GM12878 (cell line): ENCODE measurements at regions not wholly inside any gene's neighbourhood (a gene's known extent, or its start where the extent isn't known, plus 50 kb on each side); places are given as distances from the start of the nearest gene placed in this dataset.

ENCODE experiments used
- ATAC-seq: fragments of 200-7000 bp; cut with Tn5 transposase; 3 replicates; pipeline ENCODE4 v1.9.1; 2020; ENCODE audit warnings: mild to moderate bottlenecking, moderate library complexity
- BruUV-seq: library from RNA; stranded (reverse); fragments of 400-500 nt; replicated peaks from 2 replicates; lab custom pipeline; 2021; lab: Mats Ljungman, UMichigan
- CTCF ChIA-PET: fragments of 300-600 bp; sonication (Branson Sonifier 250); formaldehyde crosslinking; extraction: SDS; loops from one replicate; lab custom pipeline; 2021; ENCODE audit warnings: inconsistent platforms; lab: Yijun Ruan, JAX
- POLR2A ChIA-PET: fragments of 350-600 bp; formaldehyde crosslinking; extraction: SDS; loops from one replicate; lab custom pipeline; 2021; ENCODE audit warnings: inconsistent platforms; lab: Charles Lee
- RAD21 ChIA-PET: fragments of 300-600 bp; sonication (Branson Sonifier 250); formaldehyde crosslinking; loops from one replicate; lab custom pipeline; 2023; ENCODE audit warnings: antibody characterized with exemption; ENCODE audit not compliant: unreplicated experiment; lab: Charles Lee
- SMC1A ChIA-PET: fragments of 300-600 bp; sonication (Branson Sonifier 250); formaldehyde crosslinking; loops from one replicate; lab custom pipeline; 2023; ENCODE audit not compliant: unreplicated experiment, uncharacterized antibody; lab: Charles Lee
- DNase-seq: peaks from one replicate; pipeline ENCODE4 v3.0.0-alpha.2; 2011; ENCODE audit warnings: low read depth, low spot score
- FAIRE-seq: peaks from 3 replicates; lab custom pipeline; 2011; peaks lifted over from hg19 to GRCh38; lab: Jason Lieb, UNC
- H2AFZ ChIP-seq: 2 replicates; pipeline ENCODE4 v1.6.0; 2011; ENCODE audit warnings: low read depth, low read length, control low read depth; ENCODE audit not compliant: control insufficient read depth
- H3K27ac ChIP-seq: 2 replicates; pipeline ENCODE4 v1.5.1; 2011; ENCODE audit warnings: control low read depth; ENCODE audit not compliant: control insufficient read depth, insufficient read depth
- H3K27me3 ChIP-seq, 2 experiments: replicated peaks in 1 of 2; 2 replicates each; pipeline versions ENCODE4 v1.6.0 to v1.6.1; 2011; ENCODE audit warnings: low read length in 1 of 2; ENCODE audit not compliant: control insufficient read depth in 2 of 2, insufficient read depth in 2 of 2
- H3K36me3 ChIP-seq, 2 experiments: 2 replicates each; pipeline ENCODE4 v1.5.1; 2011; ENCODE audit warnings: low read length in 1 of 2; ENCODE audit not compliant: control insufficient read depth in 2 of 2, insufficient read depth in 2 of 2
- H3K4me1 ChIP-seq: 2 replicates; pipeline ENCODE4 v1.6.1; 2011; ENCODE audit warnings: mild to moderate bottlenecking, low read length, moderate library complexity, mixed read lengths; ENCODE audit not compliant: control insufficient read depth, insufficient read depth
- H3K4me2 ChIP-seq: 2 replicates; pipeline ENCODE4 v1.6.0; 2011; ENCODE audit warnings: control low read depth; ENCODE audit not compliant: control insufficient read depth, insufficient read depth
- H3K4me3 ChIP-seq: fragments of 200-600 bp; sonication (generic); 2 replicates; pipeline ENCODE4 v1.5.1; 2016
- H3K79me2 ChIP-seq: 2 replicates; pipeline ENCODE4 v1.6.0; 2011; ENCODE audit warnings: low read length; ENCODE audit not compliant: control insufficient read depth, insufficient read depth
- H3K9ac ChIP-seq: 2 replicates; pipeline ENCODE4 v1.8.0; 2011; ENCODE audit warnings: low read length, control low read depth, mixed read lengths; ENCODE audit not compliant: control insufficient read depth, insufficient read depth
- H3K9me3 ChIP-seq: replicated peaks from 3 replicates; pipeline ENCODE4 v1.5.1; 2011; ENCODE audit warnings: mild to moderate bottlenecking, low read length; ENCODE audit not compliant: control insufficient read depth, insufficient read depth
- H4K20me1 ChIP-seq: 2 replicates; pipeline ENCODE4 v1.6.0; 2011; ENCODE audit not compliant: control insufficient read depth, insufficient read depth
- ATF2 ChIP-seq: IDR thresholded peaks from 2 replicates; pipeline ENCODE4 v1.6.1; 2012; ENCODE audit warnings: low read length, inconsistent platforms
- BRCA1 ChIP-seq: IDR thresholded peaks from 2 replicates; pipeline ENCODE4 v1.6.1; 2011; ENCODE audit warnings: low read depth, low read length, improper control_type of control experiment
- FOXK2 ChIP-seq: fragments of 450-650 bp; IDR thresholded peaks from 2 replicates; pipeline ENCODE4 v1.6.1; 2017; ENCODE audit warnings: mild to moderate bottlenecking, moderate library complexity
- HDAC2 ChIP-seq: fragments of 200-600 bp; sonication (generic); IDR thresholded peaks from 2 replicates; pipeline ENCODE4 v1.6.1; 2017
- HDGF ChIP-seq: fragments of 450-650 bp; IDR thresholded peaks from 2 replicates; pipeline ENCODE4 v1.6.1; 2016; ENCODE audit warnings: antibody characterized with exemption
- KAT2A ChIP-seq: conservative IDR thresholded peaks from 2 replicates; pipeline ENCODE4 v1.6.1; 2011; ENCODE audit warnings: low read depth, low read length; ENCODE audit not compliant: control insufficient read depth
- LARP7 ChIP-seq: fragments of 450-650 bp; IDR thresholded peaks from 2 replicates; pipeline ENCODE4 v1.6.1; 2017; ENCODE audit warnings: mild to moderate bottlenecking
- RB1 ChIP-seq: fragments of 450-650 bp; formaldehyde crosslinking; IDR thresholded peaks from 2 replicates; pipeline ENCODE4 v1.6.1; 2017; ENCODE audit warnings: mild to moderate bottlenecking, borderline replicate concordance
- RCOR1 ChIP-seq: conservative IDR thresholded peaks from 2 replicates; pipeline ENCODE4 v1.6.1; 2012; ENCODE audit warnings: low read depth, low read length, improper control_type of control experiment
- SPI1 ChIP-seq: IDR thresholded peaks from 2 replicates; pipeline ENCODE4 v1.6.1; 2011; ENCODE audit warnings: low read depth, mild to moderate bottlenecking, low read length, moderate library complexity, borderline replicate concordance; ENCODE audit not compliant: insufficient read depth
- STAT3 ChIP-seq: IDR thresholded peaks from 2 replicates; pipeline ENCODE4 v1.6.1; 2011; ENCODE audit warnings: low read depth, low read length, improper control_type of control experiment
- YY1 ChIP-seq: IDR thresholded peaks from 2 replicates; pipeline ENCODE4 v1.6.1; 2011; ENCODE audit warnings: low read depth, mild to moderate bottlenecking, low read length
- WGBS: methylation state at CpG from one replicate; pipeline ENCODE4 v1.1.6; 2016; ENCODE audit warnings: low lambda C conversion rate; ENCODE audit not compliant: insufficient replicate concordance, insufficient coverage; ENCODE audit errors: missing lambda C conversion rate; 5-methylcytosine and 5-hydroxymethylcytosine counted together
- in situ Hi-C: fragments of 300-500 bp; cut with MboI; formaldehyde crosslinking; loops from 9 replicates; pipeline ENCODE4 v1.14.3; 2018; ENCODE audit warnings: mixed read lengths
- intact Hi-C: fragments of 100-400 bp; cut with micrococcal nuclease; formaldehyde crosslinking; loops from one replicate; pipeline ENCODE4 v1.14.2; 2022; ENCODE audit not compliant: unreplicated experiment
- TF ChIP-seq, protein P1 (sequence below): IDR thresholded peaks from 2 replicates; pipeline ENCODE4 v1.6.1; 2011; ENCODE audit warnings: borderline replicate concordance, low read depth, mild to moderate bottlenecking, moderate library complexity, mixed read lengths, low read length; ENCODE audit not compliant: insufficient read depth; ENCODE audit errors: extremely low read length
- TF ChIP-seq, protein P2 (sequence below): fragments of 450-650 bp; IDR thresholded peaks from 2 replicates; pipeline ENCODE4 v1.6.1; 2017; ENCODE audit warnings: borderline replicate concordance

DNA sequence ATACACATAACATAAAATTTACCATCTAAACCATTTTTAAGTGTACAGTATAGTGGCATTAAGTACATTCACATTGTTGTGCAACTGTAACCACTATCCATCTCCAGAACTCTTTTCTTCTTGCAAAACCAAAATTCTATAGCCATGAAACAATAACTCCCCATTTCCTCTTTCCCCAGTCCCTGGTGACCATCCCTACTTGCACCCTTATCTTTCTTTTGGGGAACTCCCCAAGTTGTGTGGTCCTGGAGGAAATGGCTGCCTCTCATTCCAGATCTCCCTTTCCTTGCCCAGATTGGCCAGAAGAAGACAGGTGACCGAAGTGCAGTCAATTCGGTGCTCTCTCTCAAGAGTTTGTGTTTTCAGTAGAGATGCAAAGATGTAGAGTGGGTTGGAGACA lies 389.6 kb upstream of the C1orf87 start:
- POLR2A ChIA-PET = no interaction called here
- WGBS = 0% methylated on average over 2 of the region's 2 CpGs
- in situ Hi-C loops = no loop called here
- Histone ChIP-seq H3K27me3 (no peaks in the 10 kb centered on the region), H3K36me3 (no peaks in the 10 kb centered on the region), H3K4me1 (no peaks in the 10 kb centered on the region)
- ATAC-seq = no peak
- TF ChIP-seq BRCA1 = no peak
- TF ChIP-seq RB1 = no peak
- TF ChIP-seq STAT3 = no peak
- TF ChIP-seq, protein P1, sequence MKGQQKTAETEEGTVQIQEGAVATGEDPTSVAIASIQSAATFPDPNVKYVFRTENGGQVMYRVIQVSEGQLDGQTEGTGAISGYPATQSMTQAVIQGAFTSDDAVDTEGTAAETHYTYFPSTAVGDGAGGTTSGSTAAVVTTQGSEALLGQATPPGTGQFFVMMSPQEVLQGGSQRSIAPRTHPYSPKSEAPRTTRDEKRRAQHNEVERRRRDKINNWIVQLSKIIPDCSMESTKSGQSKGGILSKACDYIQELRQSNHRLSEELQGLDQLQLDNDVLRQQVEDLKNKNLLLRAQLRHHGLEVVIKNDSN = no peak
- TF ChIP-seq FOXK2 = no peak
- no peak for TF ChIP-seq ATF2
- TF ChIP-seq SPI1 = no peak
- no peak for TF ChIP-seq HDGF
- TF ChIP-seq KAT2A = no peak
- no peak for TF ChIP-seq YY1
- TF ChIP-seq, protein P2, sequence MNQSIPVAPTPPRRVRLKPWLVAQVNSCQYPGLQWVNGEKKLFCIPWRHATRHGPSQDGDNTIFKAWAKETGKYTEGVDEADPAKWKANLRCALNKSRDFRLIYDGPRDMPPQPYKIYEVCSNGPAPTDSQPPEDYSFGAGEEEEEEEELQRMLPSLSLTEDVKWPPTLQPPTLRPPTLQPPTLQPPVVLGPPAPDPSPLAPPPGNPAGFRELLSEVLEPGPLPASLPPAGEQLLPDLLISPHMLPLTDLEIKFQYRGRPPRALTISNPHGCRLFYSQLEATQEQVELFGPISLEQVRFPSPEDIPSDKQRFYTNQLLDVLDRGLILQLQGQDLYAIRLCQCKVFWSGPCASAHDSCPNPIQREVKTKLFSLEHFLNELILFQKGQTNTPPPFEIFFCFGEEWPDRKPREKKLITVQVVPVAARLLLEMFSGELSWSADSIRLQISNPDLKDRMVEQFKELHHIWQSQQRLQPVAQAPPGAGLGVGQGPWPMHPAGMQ = no peak
- no peak for TF ChIP-seq HDAC2
- TF ChIP-seq LARP7 = no peak
- no peak for TF ChIP-seq RCOR1
- TF ChIP-seq, all 136 proteins: peak for 0
- Histone ChIP-seq H3K79me2 (no peaks in the 10 kb centered on the region), H4K20me1 (no peaks in the 10 kb centered on the region), H3K9ac (no peak overlapping the region), H2AFZ (no peak overlapping the region), H3K9me3 (no peaks in the 10 kb centered on the region), H3K4me3 (no peak overlapping the region), H3K27ac (no peak overlapping the region), H3K4me2 (no peak overlapping the region)
- no peak for FAIRE-seq
- ChIA-PET CTCF (no interaction called here), RAD21 (no interaction called here), SMC1A (no interaction called here)
- BruUV-seq = no TSS peak
- intact Hi-C loops = no loop called here
- DNase-seq = no peak
